ENCODE measurements at regions not wholly inside any gene's neighbourhood (a gene's known extent, or its start where the extent isn't known, plus 50 kb on each side); places are given as distances from the start of the nearest gene placed in this dataset.

- Histone ChIP-seq H3K9me3 (ENCODE audit: control insufficient read depth, low read length) (no peaks in the 10 kb centered on the region), H3K9ac (no peak overlapping the region), H3K4me1 (no peaks in the 10 kb centered on the region), H3K36me3 (ENCODE audit: control insufficient read depth, insufficient read depth, low read length) (no peaks in the 10 kb centered on the region), H3K27me3 (ENCODE audit: control insufficient read depth, insufficient read depth, low read length) (no peaks in the 10 kb centered on the region), H3K27ac (no peak overlapping the region), H3K4me3 (ENCODE audit: low read depth, low read length) (no peak overlapping the region), H3K79me2 (no peaks in the 10 kb centered on the region), H3K4me2 (ENCODE audit: low read length) (no peak overlapping the region), H2AFZ (no peak overlapping the region)
- TF ChIP-seq CTCF (IDR thresholded peaks at IDR 0.05), result no peak
These were observed 98.3 kb upstream of the CBLB start for GRCh38 chr3:105967117-105967516.

DNA sequence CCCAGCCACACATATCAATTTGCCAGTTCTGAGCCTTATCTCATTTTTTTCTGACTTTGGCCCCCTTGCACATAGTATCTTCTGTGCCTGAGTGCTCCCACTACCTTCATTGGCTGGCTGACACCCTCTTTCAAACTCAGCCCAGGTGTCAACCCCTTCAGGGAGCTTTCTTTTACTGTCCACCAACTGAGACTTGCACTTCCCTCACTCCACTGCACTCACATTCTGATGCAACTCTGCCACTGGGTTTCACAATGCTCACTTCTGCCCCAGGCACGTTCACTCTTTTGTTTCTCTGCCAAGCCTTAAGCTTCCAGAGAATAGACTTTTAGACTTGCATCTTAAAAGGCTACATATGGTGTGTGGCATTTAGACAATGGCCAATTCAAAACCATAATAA is 101.5 kb upstream of the CBLB start:
- Histone ChIP-seq H3K79me2 (no peaks in the 10 kb centered on the region), H3K4me3 (ENCODE audit: low read depth, low read length) (no peak overlapping the region), H2AFZ (no peak overlapping the region), H3K27me3 (ENCODE audit: control insufficient read depth, insufficient read depth, low read length) (no peaks in the 10 kb centered on the region), H3K9me3 (ENCODE audit: control insufficient read depth, low read length) (no peaks in the 10 kb centered on the region), H3K4me1 (no peaks in the 10 kb centered on the region), H3K36me3 (ENCODE audit: control insufficient read depth, insufficient read depth, low read length) (no peaks in the 10 kb centered on the region), H3K4me2 (ENCODE audit: low read length) (no peak overlapping the region), H3K27ac (no peak overlapping the region), H3K9ac (no peak overlapping the region)
- TF ChIP-seq CTCF (IDR thresholded peaks at IDR 0.05), result no peak

- Histone ChIP-seq H3K9ac (no peak overlapping the region), H3K36me3 (ENCODE audit: control insufficient read depth, insufficient read depth, low read length) (no peaks in the 10 kb centered on the region), H3K4me2 (ENCODE audit: low read length) (no peak overlapping the region), H3K4me3 (ENCODE audit: low read depth, low read length) (no peak overlapping the region), H3K4me1 (no peaks in the 10 kb centered on the region), H3K79me2 (no peaks in the 10 kb centered on the region), H3K27me3 (ENCODE audit: control insufficient read depth, insufficient read depth, low read length) (no peaks in the 10 kb centered on the region), H3K9me3 (ENCODE audit: control insufficient read depth, low read length) (no peaks in the 10 kb centered on the region), H3K27ac (no peak overlapping the region), H2AFZ (no peak overlapping the region)
- no peak for TF ChIP-seq CTCF (IDR thresholded peaks at IDR 0.05)
These were observed 103.3 kb upstream of the CBLB start for GRCh38 chr3:105972069-105972468.

DNA sequence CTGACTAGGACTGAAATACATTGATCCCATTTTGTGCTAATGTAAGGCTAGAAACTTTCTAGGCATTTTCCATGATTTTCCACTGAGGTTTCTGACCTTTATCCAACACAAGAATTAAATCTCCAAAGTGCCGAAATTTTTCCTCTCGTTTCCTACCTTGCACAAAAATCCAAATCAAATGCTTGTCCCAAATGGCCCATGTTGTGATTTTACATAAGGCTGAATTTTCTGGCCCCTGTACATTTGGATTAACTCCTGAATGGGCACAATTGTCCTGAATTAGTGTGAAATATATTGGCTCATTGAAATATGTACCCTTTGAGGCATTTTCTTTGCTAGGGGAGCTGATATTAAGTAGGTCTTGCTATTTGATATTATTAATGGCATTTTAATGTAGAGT is 105.6 kb upstream of the CBLB start:
- Histone ChIP-seq H3K4me2 (ENCODE audit: low read length) (no peak overlapping the region), H3K79me2 (no peaks in the 10 kb centered on the region), H3K36me3 (ENCODE audit: control insufficient read depth, insufficient read depth, low read length) (no peaks in the 10 kb centered on the region), H3K9me3 (ENCODE audit: control insufficient read depth, low read length) (no peaks in the 10 kb centered on the region), H3K4me3 (ENCODE audit: low read depth, low read length) (no peak overlapping the region), H3K4me1 (no peaks in the 10 kb centered on the region), H2AFZ (no peak overlapping the region), H3K27ac (no peak overlapping the region), H3K27me3 (ENCODE audit: control insufficient read depth, insufficient read depth, low read length) (no peaks in the 10 kb centered on the region), H3K9ac (no peak overlapping the region)
- TF ChIP-seq CTCF (IDR thresholded peaks at IDR 0.05), result no peak

DNA sequence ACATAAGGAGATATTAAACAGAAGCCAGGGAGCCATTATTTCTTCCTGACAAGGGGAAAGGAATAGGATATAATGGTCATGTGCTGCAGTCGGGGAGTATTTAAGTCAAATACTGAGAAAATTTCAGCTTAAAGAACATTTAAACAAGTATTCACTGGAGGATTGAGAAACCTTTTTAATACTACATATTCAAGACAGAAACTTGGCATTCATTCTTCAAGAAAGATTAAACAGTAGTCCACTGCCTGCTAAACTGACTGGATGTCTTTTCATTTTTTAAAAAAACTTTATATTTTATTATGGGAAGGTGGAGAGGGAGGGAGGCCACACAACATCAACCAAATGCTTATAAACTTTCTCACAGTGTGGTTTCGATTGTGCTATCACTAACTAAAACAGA is 107.4 kb upstream of the CBLB start:
- H3K9me3 ChIP-seq (ENCODE audit: control insufficient read depth, low read length), result no peaks in the 10 kb centered on the region
- no peaks in the 10 kb centered on the region for H3K27me3 ChIP-seq (ENCODE audit: control insufficient read depth, insufficient read depth, low read length)
- H3K4me1 ChIP-seq, result no peaks in the 10 kb centered on the region
- no peak overlapping the region for H3K4me3 ChIP-seq (ENCODE audit: low read depth, low read length)
- no peak overlapping the region for H3K27ac ChIP-seq
- no peak overlapping the region for H3K4me2 ChIP-seq (ENCODE audit: low read length)
- no peaks in the 10 kb centered on the region for H3K79me2 ChIP-seq
- H3K9ac ChIP-seq, result no peak overlapping the region
- TF ChIP-seq CTCF (IDR thresholded peaks at IDR 0.05), result no peak
- H2AFZ ChIP-seq, result no peak overlapping the region
- no peaks in the 10 kb centered on the region for H3K36me3 ChIP-seq (ENCODE audit: control insufficient read depth, insufficient read depth, low read length)

All from parathyroid adenoma (tissue), 2 donors.